ENCODE measurements at regions not wholly inside any gene's neighbourhood (a gene's known extent, or its start where the extent isn't known, plus 50 kb on each side); places are given as distances from the start of the nearest gene placed in this dataset.

- TF ChIP-seq, protein P1, sequence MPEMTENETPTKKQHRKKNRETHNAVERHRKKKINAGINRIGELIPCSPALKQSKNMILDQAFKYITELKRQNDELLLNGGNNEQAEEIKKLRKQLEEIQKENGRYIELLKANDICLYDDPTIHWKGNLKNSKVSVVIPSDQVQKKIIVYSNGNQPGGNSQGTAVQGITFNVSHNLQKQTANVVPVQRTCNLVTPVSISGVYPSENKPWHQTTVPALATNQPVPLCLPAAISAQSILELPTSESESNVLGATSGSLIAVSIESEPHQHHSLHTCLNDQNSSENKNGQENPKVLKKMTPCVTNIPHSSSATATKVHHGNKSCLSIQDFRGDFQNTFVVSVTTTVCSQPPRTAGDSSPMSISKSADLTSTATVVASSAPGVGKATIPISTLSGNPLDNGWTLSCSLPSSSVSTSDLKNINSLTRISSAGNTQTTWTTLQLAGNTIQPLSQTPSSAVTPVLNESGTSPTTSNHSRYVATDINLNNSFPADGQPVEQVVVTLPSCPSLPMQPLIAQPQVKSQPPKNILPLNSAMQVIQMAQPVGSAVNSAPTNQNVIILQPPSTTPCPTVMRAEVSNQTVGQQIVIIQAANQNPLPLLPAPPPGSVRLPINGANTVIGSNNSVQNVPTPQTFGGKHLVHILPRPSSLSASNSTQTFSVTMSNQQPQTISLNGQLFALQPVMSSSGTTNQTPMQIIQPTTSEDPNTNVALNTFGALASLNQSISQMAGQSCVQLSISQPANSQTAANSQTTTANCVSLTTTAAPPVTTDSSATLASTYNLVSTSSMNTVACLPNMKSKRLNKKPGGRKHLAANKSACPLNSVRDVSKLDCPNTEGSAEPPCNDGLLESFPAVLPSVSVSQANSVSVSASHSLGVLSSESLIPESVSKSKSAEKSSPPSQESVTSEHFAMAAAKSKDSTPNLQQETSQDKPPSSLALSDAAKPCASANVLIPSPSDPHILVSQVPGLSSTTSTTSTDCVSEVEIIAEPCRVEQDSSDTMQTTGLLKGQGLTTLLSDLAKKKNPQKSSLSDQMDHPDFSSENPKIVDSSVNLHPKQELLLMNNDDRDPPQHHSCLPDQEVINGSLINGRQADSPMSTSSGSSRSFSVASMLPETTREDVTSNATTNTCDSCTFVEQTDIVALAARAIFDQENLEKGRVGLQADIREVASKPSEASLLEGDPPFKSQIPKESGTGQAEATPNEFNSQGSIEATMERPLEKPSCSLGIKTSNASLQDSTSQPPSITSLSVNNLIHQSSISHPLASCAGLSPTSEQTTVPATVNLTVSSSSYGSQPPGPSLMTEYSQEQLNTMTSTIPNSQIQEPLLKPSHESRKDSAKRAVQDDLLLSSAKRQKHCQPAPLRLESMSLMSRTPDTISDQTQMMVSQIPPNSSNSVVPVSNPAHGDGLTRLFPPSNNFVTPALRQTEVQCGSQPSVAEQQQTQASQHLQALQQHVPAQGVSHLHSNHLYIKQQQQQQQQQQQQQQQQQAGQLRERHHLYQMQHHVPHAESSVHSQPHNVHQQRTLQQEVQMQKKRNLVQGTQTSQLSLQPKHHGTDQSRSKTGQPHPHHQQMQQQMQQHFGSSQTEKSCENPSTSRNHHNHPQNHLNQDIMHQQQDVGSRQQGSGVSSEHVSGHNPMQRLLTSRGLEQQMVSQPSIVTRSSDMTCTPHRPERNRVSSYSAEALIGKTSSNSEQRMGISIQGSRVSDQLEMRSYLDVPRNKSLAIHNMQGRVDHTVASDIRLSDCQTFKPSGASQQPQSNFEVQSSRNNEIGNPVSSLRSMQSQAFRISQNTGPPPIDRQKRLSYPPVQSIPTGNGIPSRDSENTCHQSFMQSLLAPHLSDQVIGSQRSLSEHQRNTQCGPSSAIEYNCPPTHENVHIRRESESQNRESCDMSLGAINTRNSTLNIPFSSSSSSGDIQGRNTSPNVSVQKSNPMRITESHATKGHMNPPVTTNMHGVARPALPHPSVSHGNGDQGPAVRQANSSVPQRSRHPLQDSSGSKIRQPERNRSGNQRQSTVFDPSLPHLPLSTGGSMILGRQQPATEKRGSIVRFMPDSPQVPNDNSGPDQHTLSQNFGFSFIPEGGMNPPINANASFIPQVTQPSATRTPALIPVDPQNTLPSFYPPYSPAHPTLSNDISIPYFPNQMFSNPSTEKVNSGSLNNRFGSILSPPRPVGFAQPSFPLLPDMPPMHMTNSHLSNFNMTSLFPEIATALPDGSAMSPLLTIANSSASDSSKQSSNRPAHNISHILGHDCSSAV (CRISPR knock-in tag; IDR thresholded peaks at IDR 0.05; ENCODE audit: borderline replicate concordance): no peak
- TF ChIP-seq RBAK (CRISPR knock-in tag; IDR thresholded peaks at IDR 0.05) (no peak), RAD51 (IDR thresholded peaks at IDR 0.05; ENCODE audit: borderline replicate concordance) (no peak), FOXJ3 (CRISPR knock-in tag; IDR thresholded peaks at IDR 0.05; ENCODE audit: borderline replicate concordance) (no peak), KAT2B (IDR thresholded peaks at IDR 0.05; ENCODE audit: borderline replicate concordance, low read depth, low read length) (no peak), GPBP1L1 (CRISPR knock-in tag; IDR thresholded peaks at IDR 0.05) (no peak)
- TF ChIP-seq, protein P2, sequence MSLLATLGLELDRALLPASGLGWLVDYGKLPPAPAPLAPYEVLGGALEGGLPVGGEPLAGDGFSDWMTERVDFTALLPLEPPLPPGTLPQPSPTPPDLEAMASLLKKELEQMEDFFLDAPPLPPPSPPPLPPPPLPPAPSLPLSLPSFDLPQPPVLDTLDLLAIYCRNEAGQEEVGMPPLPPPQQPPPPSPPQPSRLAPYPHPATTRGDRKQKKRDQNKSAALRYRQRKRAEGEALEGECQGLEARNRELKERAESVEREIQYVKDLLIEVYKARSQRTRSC (CRISPR knock-in tag; IDR thresholded peaks at IDR 0.05; ENCODE audit: low read depth): no peak
Measured at GRCh38 chr6:114952229-114952628, 609.4 kb upstream of the HS3ST5 start (continued).

All from HepG2 (cell line).